ENCODE measurements at regions not wholly inside any gene's neighbourhood (a gene's known extent, or its start where the extent isn't known, plus 50 kb on each side); places are given as distances from the start of the nearest gene placed in this dataset.

DNA sequence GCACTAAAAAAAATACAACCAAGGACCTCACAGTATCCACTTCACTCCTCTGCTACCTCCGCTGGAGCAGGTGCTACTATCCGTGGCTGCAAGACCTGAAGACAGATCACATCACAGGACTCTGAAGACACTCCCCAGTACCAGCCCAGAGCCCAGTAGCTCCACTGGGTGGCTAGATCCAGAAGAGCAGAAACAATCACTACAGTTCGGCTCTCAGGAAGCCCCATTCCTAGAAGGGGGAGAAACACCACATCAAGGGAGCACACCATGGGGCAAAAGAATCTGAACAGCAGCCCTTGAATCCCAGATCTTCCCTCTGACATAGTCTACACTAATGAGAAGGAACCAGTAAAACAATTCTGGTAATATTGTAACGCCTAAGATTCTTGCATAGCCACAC, 494.0 kb upstream of the FAT3 start:
- Histone ChIP-seq H3K36me3 (ENCODE audit: control insufficient read depth, low read length) (no peaks in the 10 kb centered on the region), H3K4me3 (ENCODE audit: low read length) (no peak overlapping the region), H3K9me2 (replicated peaks; ENCODE audit: control insufficient read depth, low read length) (no peaks in the 10 kb centered on the region), H4K20me1 (ENCODE audit: control insufficient read depth, insufficient read depth, low read depth, low read length) (no peaks in the 10 kb centered on the region), H3K27me3 (ENCODE audit: control insufficient read depth, low read length) (no peaks in the 10 kb centered on the region), H3K27ac (ENCODE audit: low read depth, low read length) (no peak overlapping the region), H3K4me1 (ENCODE audit: control insufficient read depth, low read length) (no peaks in the 10 kb centered on the region), H3K9me3 (ENCODE audit: control insufficient read depth, insufficient read depth, low read length) (no peaks in the 10 kb centered on the region), H3K4me2 (ENCODE audit: low read length) (no peak overlapping the region), H3F3A (ENCODE audit: control insufficient read depth, insufficient read depth) (no peaks in the 10 kb centered on the region), H3K79me2 (ENCODE audit: control insufficient read depth, low read length) (no peaks in the 10 kb centered on the region)
- TF ChIP-seq, protein P1, sequence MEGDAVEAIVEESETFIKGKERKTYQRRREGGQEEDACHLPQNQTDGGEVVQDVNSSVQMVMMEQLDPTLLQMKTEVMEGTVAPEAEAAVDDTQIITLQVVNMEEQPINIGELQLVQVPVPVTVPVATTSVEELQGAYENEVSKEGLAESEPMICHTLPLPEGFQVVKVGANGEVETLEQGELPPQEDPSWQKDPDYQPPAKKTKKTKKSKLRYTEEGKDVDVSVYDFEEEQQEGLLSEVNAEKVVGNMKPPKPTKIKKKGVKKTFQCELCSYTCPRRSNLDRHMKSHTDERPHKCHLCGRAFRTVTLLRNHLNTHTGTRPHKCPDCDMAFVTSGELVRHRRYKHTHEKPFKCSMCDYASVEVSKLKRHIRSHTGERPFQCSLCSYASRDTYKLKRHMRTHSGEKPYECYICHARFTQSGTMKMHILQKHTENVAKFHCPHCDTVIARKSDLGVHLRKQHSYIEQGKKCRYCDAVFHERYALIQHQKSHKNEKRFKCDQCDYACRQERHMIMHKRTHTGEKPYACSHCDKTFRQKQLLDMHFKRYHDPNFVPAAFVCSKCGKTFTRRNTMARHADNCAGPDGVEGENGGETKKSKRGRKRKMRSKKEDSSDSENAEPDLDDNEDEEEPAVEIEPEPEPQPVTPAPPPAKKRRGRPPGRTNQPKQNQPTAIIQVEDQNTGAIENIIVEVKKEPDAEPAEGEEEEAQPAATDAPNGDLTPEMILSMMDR (IDR thresholded peaks at IDR 0.05; ENCODE audit: low read depth, low read length, poor library complexity, severe bottlenecking): no peak
- TF ChIP-seq EZH2phosphoT487 (IDR thresholded peaks at IDR 0.05; ENCODE audit: borderline replicate concordance, low read length): no peak

- TF ChIP-seq EZH2phosphoT487 (IDR thresholded peaks at IDR 0.05; ENCODE audit: borderline replicate concordance, low read length): no peak
- TF ChIP-seq, protein P1 (IDR thresholded peaks at IDR 0.05; ENCODE audit: low read depth, low read length, poor library complexity, severe bottlenecking): no peak
- no peaks in the 10 kb centered on the region for H3F3A ChIP-seq (ENCODE audit: control insufficient read depth, insufficient read depth)
- H3K4me2 ChIP-seq (ENCODE audit: low read length): no peak overlapping the region
- H3K4me1 ChIP-seq (ENCODE audit: control insufficient read depth, low read length): no peaks in the 10 kb centered on the region
- no peaks in the 10 kb centered on the region for H3K27me3 ChIP-seq (ENCODE audit: control insufficient read depth, low read length)
- no peaks in the 10 kb centered on the region for H3K9me2 ChIP-seq (replicated peaks; ENCODE audit: control insufficient read depth, low read length)
- H3K79me2 ChIP-seq (ENCODE audit: control insufficient read depth, low read length): no peaks in the 10 kb centered on the region
- no peak overlapping the region for H3K4me3 ChIP-seq (ENCODE audit: low read length)
- H3K36me3 ChIP-seq (ENCODE audit: control insufficient read depth, low read length): no peaks in the 10 kb centered on the region
- no peaks in the 10 kb centered on the region for H4K20me1 ChIP-seq (ENCODE audit: control insufficient read depth, insufficient read depth, low read depth, low read length)
- no peaks in the 10 kb centered on the region for H3K9me3 ChIP-seq (ENCODE audit: control insufficient read depth, insufficient read depth, low read length)
- no peak overlapping the region for H3K27ac ChIP-seq (ENCODE audit: low read depth, low read length)
Measured at GRCh38 chr11:91730057-91730456, 494.6 kb upstream of the FAT3 start.

DNA sequence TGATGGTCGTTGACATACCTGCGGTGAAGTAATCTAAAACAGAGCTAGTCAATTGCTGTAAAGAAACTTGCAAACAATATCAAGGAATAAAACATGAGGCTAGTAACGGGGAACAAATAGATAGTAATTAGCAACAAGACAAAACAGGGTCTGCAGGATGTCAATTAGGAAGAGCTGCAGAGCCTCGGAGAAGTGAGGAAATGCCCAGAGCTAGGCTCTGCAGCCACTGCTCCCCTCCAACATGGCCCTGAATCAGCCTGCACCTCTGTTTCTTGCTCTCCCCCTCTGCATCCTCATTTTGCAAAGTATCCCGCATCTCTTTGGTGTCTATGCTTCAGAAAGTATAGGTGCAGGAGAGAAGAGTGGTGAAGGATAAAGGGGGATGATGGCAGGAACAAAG, 507.4 kb upstream of the FAT3 start:
- H4K20me1 ChIP-seq (ENCODE audit: control insufficient read depth, insufficient read depth, low read depth, low read length): no peaks in the 10 kb centered on the region
- no peaks in the 10 kb centered on the region for H3K4me1 ChIP-seq (ENCODE audit: control insufficient read depth, low read length)
- no peak for TF ChIP-seq EZH2phosphoT487 (IDR thresholded peaks at IDR 0.05; ENCODE audit: borderline replicate concordance, low read length)
- TF ChIP-seq, protein P1 (IDR thresholded peaks at IDR 0.05; ENCODE audit: low read depth, low read length, poor library complexity, severe bottlenecking): no peak
- no peaks in the 10 kb centered on the region for H3K27me3 ChIP-seq (ENCODE audit: control insufficient read depth, low read length)
- H3K36me3 ChIP-seq (ENCODE audit: control insufficient read depth, low read length): no peaks in the 10 kb centered on the region
- no peaks in the 10 kb centered on the region for H3F3A ChIP-seq (ENCODE audit: control insufficient read depth, insufficient read depth)
- no peaks in the 10 kb centered on the region for H3K9me2 ChIP-seq (replicated peaks; ENCODE audit: control insufficient read depth, low read length)
- H3K79me2 ChIP-seq (ENCODE audit: control insufficient read depth, low read length): no peaks in the 10 kb centered on the region
- H3K4me2 ChIP-seq (ENCODE audit: low read length): no peak overlapping the region
- H3K27ac ChIP-seq (ENCODE audit: low read depth, low read length): no peak overlapping the region
- no peaks in the 10 kb centered on the region for H3K9me3 ChIP-seq (ENCODE audit: control insufficient read depth, insufficient read depth, low read length)
- H3K4me3 ChIP-seq (ENCODE audit: low read length): no peak overlapping the region

All from DOHH2 (cell line).